ENCODE measurements at regions not wholly inside any gene's neighbourhood (a gene's known extent, or its start where the extent isn't known, plus 50 kb on each side); places are given as distances from the start of the nearest gene placed in this dataset.

DNA sequence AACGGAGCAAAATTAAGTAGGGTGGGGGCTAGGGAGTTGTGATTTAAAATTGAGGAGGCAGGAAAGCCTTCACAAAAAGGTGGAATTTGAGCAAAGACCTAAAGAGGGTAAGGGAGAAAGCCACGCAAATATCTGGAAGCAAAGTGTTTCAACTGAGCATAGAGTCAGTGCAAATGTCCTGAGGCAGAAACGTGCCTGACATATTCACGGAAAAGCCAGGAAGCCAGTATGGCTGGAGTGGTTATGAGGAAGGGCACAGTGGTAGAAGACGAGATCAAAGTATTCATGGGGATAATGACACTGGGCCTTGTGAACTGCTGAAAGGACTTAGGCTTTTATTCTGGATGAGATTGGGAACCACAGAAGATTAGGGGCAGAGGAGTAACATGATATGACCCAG lies 268.4 kb downstream of the MAN2A1 start:
- no peaks in the 10 kb centered on the region for H3K27me3 ChIP-seq (ENCODE audit: control insufficient read depth, insufficient read depth, low read length, poor library complexity, severe bottlenecking)
- no peaks in the 10 kb centered on the region for H3K9me3 ChIP-seq (ENCODE audit: control insufficient read depth, low read length)
- WGBS, 2 experiments: 93 to 95% methylated on average over 5 of the region's 5 CpGs
- no peak overlapping the region for H3K4me3 ChIP-seq (ENCODE audit: insufficient read depth, low read depth, low read length)
- H3K4me1 ChIP-seq (ENCODE audit: control insufficient read depth, insufficient read depth, low read length): peaks cover 4% of the 10 kb centered on the region
- no peaks in the 10 kb centered on the region for H3K36me3 ChIP-seq (ENCODE audit: control insufficient read depth, insufficient read depth, low read length)
- no peak overlapping the region for H3K27ac ChIP-seq (ENCODE audit: insufficient read depth, low read depth, low read length, poor library complexity, severe bottlenecking)

DNA sequence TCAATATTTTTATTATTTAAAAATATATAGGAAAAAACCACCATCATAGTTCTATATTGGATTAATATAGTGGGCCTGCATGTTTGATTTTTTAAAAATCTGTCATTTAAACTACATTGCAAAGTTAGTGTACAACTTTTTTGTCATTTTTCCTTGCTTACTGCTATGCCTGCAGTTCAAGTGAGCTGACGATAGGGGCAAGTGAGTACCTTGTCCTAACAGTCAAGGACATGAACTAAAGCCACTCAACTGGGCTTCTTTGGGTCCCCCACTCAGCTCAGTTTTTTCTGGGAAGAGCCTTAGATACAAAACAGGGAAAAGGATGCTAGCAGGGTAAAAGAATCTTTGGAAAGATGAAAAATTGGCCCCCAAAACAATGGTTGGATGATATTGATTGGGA lies 269.9 kb downstream of the MAN2A1 start:
- no peaks in the 10 kb centered on the region for H3K36me3 ChIP-seq (ENCODE audit: control insufficient read depth, insufficient read depth, low read length)
- no peak overlapping the region for H3K27ac ChIP-seq (ENCODE audit: insufficient read depth, low read depth, low read length, poor library complexity, severe bottlenecking)
- H3K27me3 ChIP-seq (ENCODE audit: control insufficient read depth, insufficient read depth, low read length, poor library complexity, severe bottlenecking): no peaks in the 10 kb centered on the region
- no peaks in the 10 kb centered on the region for H3K4me1 ChIP-seq (ENCODE audit: control insufficient read depth, insufficient read depth, low read length)
- WGBS, 2 experiments: 73 to 88% methylated on average over 1 of the region's 1 CpG
- no peaks in the 10 kb centered on the region for H3K9me3 ChIP-seq (ENCODE audit: control insufficient read depth, low read length)
- H3K4me3 ChIP-seq (ENCODE audit: insufficient read depth, low read depth, low read length): no peak overlapping the region

DNA sequence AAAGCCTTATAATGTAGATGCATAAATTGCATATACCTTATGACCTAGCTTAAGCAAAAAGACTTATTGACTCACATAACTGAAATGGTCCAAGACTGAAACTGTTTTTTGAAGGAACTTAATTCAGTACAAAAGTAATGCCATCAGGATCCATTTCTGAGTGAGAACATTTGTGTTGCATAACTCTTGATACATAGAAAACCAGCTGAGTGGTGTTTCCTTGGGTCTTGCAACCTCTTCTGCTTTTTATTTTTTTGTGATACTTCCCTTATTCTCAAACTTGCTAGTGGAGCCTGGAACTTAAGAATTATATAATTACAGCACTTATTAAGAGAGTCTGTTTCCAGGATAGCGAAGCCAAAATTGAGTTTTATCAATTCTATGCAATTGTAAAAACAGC lies 272.0 kb downstream of the MAN2A1 start:
- Histone ChIP-seq H3K4me1 (ENCODE audit: control insufficient read depth, insufficient read depth, low read length) (no peaks in the 10 kb centered on the region), H3K36me3 (ENCODE audit: control insufficient read depth, insufficient read depth, low read length) (no peaks in the 10 kb centered on the region), H3K27me3 (ENCODE audit: control insufficient read depth, insufficient read depth, low read length, poor library complexity, severe bottlenecking) (no peaks in the 10 kb centered on the region), H3K9me3 (ENCODE audit: control insufficient read depth, low read length) (no peaks in the 10 kb centered on the region), H3K27ac (ENCODE audit: insufficient read depth, low read depth, low read length, poor library complexity, severe bottlenecking) (no peak overlapping the region), H3K4me3 (ENCODE audit: insufficient read depth, low read depth, low read length) (no peak overlapping the region)
- WGBS, 2 experiments: 100% methylated on average over 1 of the region's 1 CpG

DNA sequence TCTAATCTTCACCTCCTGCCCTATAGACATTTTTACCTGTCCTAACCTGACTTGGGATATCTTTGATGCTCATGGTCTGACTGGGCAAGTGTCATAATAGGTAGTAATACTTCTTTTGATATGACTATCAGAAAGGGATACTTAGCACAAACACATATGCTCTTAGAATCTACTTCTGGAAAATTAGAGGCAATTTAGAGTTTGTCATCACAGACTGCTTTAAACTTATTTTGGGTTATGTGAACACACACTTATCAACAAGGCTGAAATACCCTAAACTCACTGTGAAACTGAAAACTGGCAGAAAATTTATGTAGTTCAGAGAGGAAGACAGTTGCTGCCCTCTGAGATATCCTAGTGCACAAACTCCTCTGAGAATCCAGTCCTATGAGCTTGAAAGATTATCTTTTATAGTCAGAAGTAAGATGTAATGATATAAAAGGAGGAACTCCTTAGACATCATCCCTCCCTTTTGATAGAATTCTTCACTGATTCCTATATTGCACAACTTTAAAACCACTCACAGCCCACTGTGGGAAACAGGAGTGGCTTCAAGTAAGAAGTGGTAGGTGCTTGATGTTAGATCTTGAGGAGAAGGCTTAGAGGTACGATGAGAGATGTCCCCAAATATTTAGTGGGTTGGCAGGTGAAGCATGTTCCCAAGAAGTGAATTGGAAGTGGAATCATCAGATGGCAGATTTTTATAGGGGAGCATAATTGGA lies 273.3 kb downstream of the MAN2A1 start:
- WGBS, 2 experiments: 88 to 91% methylated on average over 1 of the region's 1 CpG
- no peaks in the 10 kb centered on the region for H3K4me1 ChIP-seq (ENCODE audit: control insufficient read depth, insufficient read depth, low read length)
- no peaks in the 10 kb centered on the region for H3K9me3 ChIP-seq (ENCODE audit: control insufficient read depth, low read length)
- H3K36me3 ChIP-seq (ENCODE audit: control insufficient read depth, insufficient read depth, low read length): no peaks in the 10 kb centered on the region
- H3K27me3 ChIP-seq (ENCODE audit: control insufficient read depth, insufficient read depth, low read length, poor library complexity, severe bottlenecking): no peaks in the 10 kb centered on the region
- H3K4me3 ChIP-seq (ENCODE audit: insufficient read depth, low read depth, low read length): no peak overlapping the region
- no peak overlapping the region for H3K27ac ChIP-seq (ENCODE audit: insufficient read depth, low read depth, low read length, poor library complexity, severe bottlenecking)

DNA sequence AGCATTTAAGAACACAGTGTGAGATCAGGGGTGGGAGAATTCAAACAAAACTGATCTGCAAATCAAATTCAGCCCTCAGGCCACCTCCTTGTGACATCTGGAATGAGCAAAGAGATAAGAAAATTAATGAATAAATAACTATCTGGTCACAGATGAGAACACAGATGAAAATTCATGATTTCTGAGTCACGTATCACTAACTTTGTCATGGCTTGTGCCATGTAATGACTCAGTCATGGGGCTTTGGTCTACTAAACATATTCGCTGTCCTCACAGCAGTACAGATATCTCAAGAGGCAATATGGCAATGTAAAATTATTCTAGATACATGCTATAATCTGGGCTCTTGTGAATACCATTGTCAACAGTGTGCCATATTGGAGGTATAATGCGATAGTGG lies 274.4 kb downstream of the MAN2A1 start:
- no peaks in the 10 kb centered on the region for H3K27me3 ChIP-seq (ENCODE audit: control insufficient read depth, insufficient read depth, low read length, poor library complexity, severe bottlenecking)
- H3K4me1 ChIP-seq (ENCODE audit: control insufficient read depth, insufficient read depth, low read length): no peaks in the 10 kb centered on the region
- no peak overlapping the region for H3K27ac ChIP-seq (ENCODE audit: insufficient read depth, low read depth, low read length, poor library complexity, severe bottlenecking)
- 95 to 98% methylated on average over 3 of the region's 3 CpGs for WGBS, 2 experiments
- no peaks in the 10 kb centered on the region for H3K36me3 ChIP-seq (ENCODE audit: control insufficient read depth, insufficient read depth, low read length)
- H3K4me3 ChIP-seq (ENCODE audit: insufficient read depth, low read depth, low read length): no peak overlapping the region
- H3K9me3 ChIP-seq (ENCODE audit: control insufficient read depth, low read length): no peaks in the 10 kb centered on the region

DNA sequence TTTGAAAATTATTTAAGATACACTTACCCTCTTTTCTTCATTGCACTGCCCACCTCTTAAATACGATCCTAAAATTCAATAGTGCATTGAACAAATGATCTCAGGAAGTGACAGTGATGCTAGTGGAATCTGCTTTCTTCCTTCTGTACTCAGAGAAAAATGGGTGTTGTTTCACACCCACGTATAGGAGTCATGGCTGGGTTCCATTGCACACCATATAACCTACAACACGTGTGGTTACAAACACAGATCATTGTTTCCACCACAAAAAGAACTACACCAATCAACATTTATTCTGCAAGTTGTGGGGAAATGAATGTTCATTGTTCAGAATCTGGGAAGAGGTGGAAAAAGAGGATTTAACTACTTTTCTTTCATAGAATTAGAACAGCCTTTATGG lies 275.9 kb downstream of the MAN2A1 start:
- no peaks in the 10 kb centered on the region for H3K4me1 ChIP-seq (ENCODE audit: control insufficient read depth, insufficient read depth, low read length)
- H3K9me3 ChIP-seq (ENCODE audit: control insufficient read depth, low read length): no peaks in the 10 kb centered on the region
- no peaks in the 10 kb centered on the region for H3K36me3 ChIP-seq (ENCODE audit: control insufficient read depth, insufficient read depth, low read length)
- H3K27ac ChIP-seq (ENCODE audit: insufficient read depth, low read depth, low read length, poor library complexity, severe bottlenecking): no peak overlapping the region
- H3K27me3 ChIP-seq (ENCODE audit: control insufficient read depth, insufficient read depth, low read length, poor library complexity, severe bottlenecking): no peaks in the 10 kb centered on the region
- 91 to 94% methylated on average over 2 to 3 of the region's 3 CpGs for whole genome bisulfite sequencing, 2 experiments
- H3K4me3 ChIP-seq (ENCODE audit: insufficient read depth, low read depth, low read length): no peak overlapping the region

DNA sequence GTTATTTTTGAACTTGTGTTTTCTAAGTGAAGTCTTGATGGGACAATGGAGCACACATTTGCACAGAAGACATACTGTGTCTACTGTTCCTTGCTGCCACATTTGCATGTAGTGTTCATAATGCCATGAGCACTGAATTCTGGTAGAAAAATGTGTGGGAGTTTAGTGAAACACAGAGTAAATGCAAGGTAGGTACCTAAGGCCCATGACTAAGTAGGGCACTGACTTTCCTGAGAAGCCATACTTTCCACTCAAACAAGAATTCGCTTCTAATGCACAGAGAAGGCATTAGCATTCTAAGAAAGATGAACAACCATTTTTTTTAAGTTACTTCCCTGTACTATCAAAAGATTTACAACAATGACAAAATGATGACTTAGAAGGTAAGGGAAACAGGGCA lies 282.2 kb downstream of the MAN2A1 start:
- H3K4me3 ChIP-seq (ENCODE audit: insufficient read depth, low read depth, low read length): no peak overlapping the region
- no peaks in the 10 kb centered on the region for H3K27me3 ChIP-seq (ENCODE audit: control insufficient read depth, insufficient read depth, low read length, poor library complexity, severe bottlenecking)
- 89 to 100% methylated on average over 1 of the region's 1 CpG for whole genome bisulfite sequencing, 2 experiments
- no peaks in the 10 kb centered on the region for H3K36me3 ChIP-seq (ENCODE audit: control insufficient read depth, insufficient read depth, low read length)
- H3K9me3 ChIP-seq (ENCODE audit: control insufficient read depth, low read length): no peaks in the 10 kb centered on the region
- H3K27ac ChIP-seq (ENCODE audit: insufficient read depth, low read depth, low read length, poor library complexity, severe bottlenecking): no peak overlapping the region
- no peaks in the 10 kb centered on the region for H3K4me1 ChIP-seq (ENCODE audit: control insufficient read depth, insufficient read depth, low read length)

DNA sequence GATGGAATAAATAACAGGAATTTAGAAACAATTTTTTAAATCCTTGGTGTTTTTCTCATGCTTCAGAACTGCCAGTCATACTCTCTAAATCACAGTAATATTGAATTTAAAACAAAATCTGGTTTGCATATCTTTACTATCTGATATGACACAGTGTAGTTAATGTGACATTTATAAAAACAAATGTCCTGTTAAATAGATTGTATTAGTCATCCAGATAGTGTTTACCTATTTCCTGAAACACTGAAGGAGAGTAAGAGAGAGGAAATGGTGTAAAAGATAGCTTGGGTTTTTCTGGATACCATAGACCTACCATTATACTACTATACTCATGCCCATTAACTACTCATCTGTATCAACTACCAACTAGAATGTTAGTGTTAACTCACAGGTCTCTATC lies 292.3 kb downstream of the MAN2A1 start:
- no peaks in the 10 kb centered on the region for H3K27me3 ChIP-seq (ENCODE audit: control insufficient read depth, insufficient read depth, low read length, poor library complexity, severe bottlenecking)
- H3K4me1 ChIP-seq (ENCODE audit: control insufficient read depth, insufficient read depth, low read length): no peaks in the 10 kb centered on the region
- no peak overlapping the region for H3K4me3 ChIP-seq (ENCODE audit: insufficient read depth, low read depth, low read length)
- no peak overlapping the region for H3K27ac ChIP-seq (ENCODE audit: insufficient read depth, low read depth, low read length, poor library complexity, severe bottlenecking)
- no peaks in the 10 kb centered on the region for H3K9me3 ChIP-seq (ENCODE audit: control insufficient read depth, low read length)
- no peaks in the 10 kb centered on the region for H3K36me3 ChIP-seq (ENCODE audit: control insufficient read depth, insufficient read depth, low read length)

DNA sequence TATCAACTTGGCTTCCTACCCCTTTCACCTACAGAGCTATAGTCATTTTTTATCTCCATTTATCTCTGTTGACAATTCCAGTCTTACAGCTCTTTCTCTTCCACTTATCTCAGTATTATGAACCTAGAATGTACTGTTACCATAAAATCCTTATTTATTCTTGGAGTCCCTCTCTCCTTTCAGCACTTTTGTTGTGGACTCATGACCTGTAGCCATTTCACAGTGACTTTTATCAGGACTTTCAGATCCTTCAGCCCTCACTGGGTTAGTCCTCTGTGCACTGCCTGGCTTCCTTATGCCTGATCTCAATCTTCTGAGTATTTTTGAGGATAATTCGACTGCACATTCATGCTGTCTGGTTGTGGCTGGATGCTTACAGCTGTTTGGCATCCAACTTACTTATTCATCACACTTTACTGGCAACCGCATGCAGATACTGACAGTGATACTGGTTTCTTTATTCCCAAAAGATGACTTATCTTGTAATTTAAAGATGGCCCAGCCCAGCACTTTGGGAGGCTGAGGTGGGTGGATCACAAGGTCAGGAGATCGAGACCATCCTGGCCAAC lies 293.3 kb downstream of the MAN2A1 start:
- Histone ChIP-seq H3K36me3 (ENCODE audit: control insufficient read depth, insufficient read depth, low read length) (no peaks in the 10 kb centered on the region), H3K27ac (ENCODE audit: insufficient read depth, low read depth, low read length, poor library complexity, severe bottlenecking) (no peak overlapping the region), H3K9me3 (ENCODE audit: control insufficient read depth, low read length) (no peaks in the 10 kb centered on the region), H3K27me3 (ENCODE audit: control insufficient read depth, insufficient read depth, low read length, poor library complexity, severe bottlenecking) (no peaks in the 10 kb centered on the region), H3K4me3 (ENCODE audit: insufficient read depth, low read depth, low read length) (no peak overlapping the region), H3K4me1 (ENCODE audit: control insufficient read depth, insufficient read depth, low read length) (no peaks in the 10 kb centered on the region)
- 89 to 94% methylated on average over 3 of the region's 3 CpGs for whole genome bisulfite sequencing, 2 experiments

DNA sequence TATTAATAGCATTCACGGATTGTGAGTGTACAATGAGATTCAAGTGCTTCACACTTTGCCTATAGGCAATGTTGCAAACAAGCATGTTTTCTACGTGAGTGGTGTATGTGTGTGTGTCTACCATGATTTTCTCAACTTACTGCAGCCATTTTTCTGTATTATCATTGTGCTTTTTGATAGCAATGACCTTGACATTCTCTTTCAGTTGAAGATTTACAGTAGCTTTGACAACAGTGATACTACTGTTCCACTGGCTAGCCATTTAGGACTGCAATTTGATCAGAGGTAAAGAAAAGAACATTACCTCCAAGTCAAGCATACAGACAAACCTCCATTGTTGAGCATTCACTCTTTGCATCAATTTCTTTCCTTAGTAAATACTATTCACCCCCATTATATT lies 297.0 kb downstream of the MAN2A1 start:
- no peaks in the 10 kb centered on the region for H3K36me3 ChIP-seq (ENCODE audit: control insufficient read depth, insufficient read depth, low read length)
- no peak overlapping the region for H3K4me3 ChIP-seq (ENCODE audit: insufficient read depth, low read depth, low read length)
- no peak overlapping the region for H3K27ac ChIP-seq (ENCODE audit: insufficient read depth, low read depth, low read length, poor library complexity, severe bottlenecking)
- H3K27me3 ChIP-seq (ENCODE audit: control insufficient read depth, insufficient read depth, low read length, poor library complexity, severe bottlenecking): no peaks in the 10 kb centered on the region
- H3K9me3 ChIP-seq (ENCODE audit: control insufficient read depth, low read length): no peaks in the 10 kb centered on the region
- WGBS, 2 experiments: 83 to 96% methylated on average over 2 of the region's 2 CpGs
- no peaks in the 10 kb centered on the region for H3K4me1 ChIP-seq (ENCODE audit: control insufficient read depth, insufficient read depth, low read length)
